CD4-positive, alpha-beta memory T cell (primary cell): ENCODE measurements at regions not wholly inside any gene's neighbourhood (a gene's known extent, or its start where the extent isn't known, plus 50 kb on each side); places are given as distances from the start of the nearest gene placed in this dataset.
"Not testable (repeated sequence)": the region's sequence is repeated elsewhere in the genome, so short reads cannot be mapped to it uniquely, and the experiment has no call there.

ENCODE experiments used
- CTCF ChIA-PET: fragments of 350-600 bp; sonication (Branson Sonifier 250); formaldehyde crosslinking; loops from one replicate; lab custom pipeline; 2021; ENCODE audit warnings: inconsistent platforms; ENCODE audit not compliant: partially characterized antibody; lab: Charles Lee
- POLR2A ChIA-PET: fragments of 350-600 bp; sonication (Branson Sonifier 250); formaldehyde crosslinking; loops from one replicate; lab custom pipeline; 2021; ENCODE audit not compliant: partially characterized antibody; lab: Charles Lee
- DNase-seq, 5 donors: peaks; one replicate each; pipeline versions ENCODE4 v3.0.0 to v3.0.0-alpha.2; 2020 to 2022; ENCODE audit warnings: mixed read lengths in 1 of 5
- H3K27ac ChIP-seq: one replicate; pipeline ENCODE4 v1.7.0; 2013; ENCODE audit warnings: low read depth, low read length
- H3K27me3 ChIP-seq: 2 replicates; pipeline ENCODE4 v1.7.0; 2013; ENCODE audit warnings: mild to moderate bottlenecking, low read length, moderate library complexity; ENCODE audit not compliant: insufficient read depth
- H3K36me3 ChIP-seq: 2 replicates; pipeline ENCODE4 v1.7.0; 2013; ENCODE audit warnings: mild to moderate bottlenecking, low read length, moderate library complexity; ENCODE audit not compliant: insufficient read depth
- H3K4me1 ChIP-seq: 2 replicates; pipeline ENCODE4 v1.7.0; 2013; ENCODE audit warnings: mild to moderate bottlenecking, low read length, moderate library complexity; ENCODE audit not compliant: insufficient read depth
- H3K4me3 ChIP-seq, 2 donors: one replicate each; pipeline ENCODE4 v1.7.0; 2013; ENCODE audit warnings: low read length in 2 of 2, mild to moderate bottlenecking in 1 of 2
- H3K9me3 ChIP-seq, 2 donors: one replicate each; pipeline ENCODE4 v1.7.0; 2013; ENCODE audit warnings: low read length in 2 of 2, control low read depth in 1 of 2; ENCODE audit not compliant: control insufficient read depth in 1 of 2
- H3K27ac Mint-ChIP-seq, 7 donors: one replicate each; pipeline ENCODE4 v1.8.0; 2020 to 2021; ENCODE audit warnings: mixed read lengths in 7 of 7, mild to moderate bottlenecking in 6 of 7, inconsistent platforms in 3 of 7, moderate library complexity in 3 of 7
- H3K27me3 Mint-ChIP-seq, 2 donors: one replicate each; pipeline ENCODE4 v1.8.0; 2020 to 2021; ENCODE audit warnings: mixed read lengths in 2 of 2
- H3K36me3 Mint-ChIP-seq, 2 donors: one replicate each; pipeline ENCODE4 v1.8.0; 2020 to 2021; ENCODE audit warnings: mixed read lengths in 2 of 2, inconsistent platforms in 1 of 2, mild to moderate bottlenecking in 1 of 2
- H3K4me1 Mint-ChIP-seq, 4 donors: one replicate each; pipeline ENCODE4 v1.8.0; 2020 to 2021; ENCODE audit warnings: mixed read lengths in 4 of 4, mild to moderate bottlenecking in 1 of 4
- H3K4me3 Mint-ChIP-seq, 8 donors: one replicate each; pipeline ENCODE4 v1.8.0; 2020 to 2021; ENCODE audit warnings: mixed read lengths in 8 of 8, mild to moderate bottlenecking in 7 of 8, moderate library complexity in 6 of 8, inconsistent platforms in 3 of 8
- H3K9me3 Mint-ChIP-seq, 8 donors: one replicate each; pipeline ENCODE4 v1.8.0; 2020 to 2021; ENCODE audit warnings: mixed read lengths in 8 of 8, mild to moderate bottlenecking in 5 of 8, inconsistent platforms in 3 of 8, moderate library complexity in 1 of 8
- intact Hi-C: fragments of 100-400 bp; cut with micrococcal nuclease; formaldehyde crosslinking; loops from one replicate; pipeline ENCODE4 v1.15.1; 2023

DNA sequence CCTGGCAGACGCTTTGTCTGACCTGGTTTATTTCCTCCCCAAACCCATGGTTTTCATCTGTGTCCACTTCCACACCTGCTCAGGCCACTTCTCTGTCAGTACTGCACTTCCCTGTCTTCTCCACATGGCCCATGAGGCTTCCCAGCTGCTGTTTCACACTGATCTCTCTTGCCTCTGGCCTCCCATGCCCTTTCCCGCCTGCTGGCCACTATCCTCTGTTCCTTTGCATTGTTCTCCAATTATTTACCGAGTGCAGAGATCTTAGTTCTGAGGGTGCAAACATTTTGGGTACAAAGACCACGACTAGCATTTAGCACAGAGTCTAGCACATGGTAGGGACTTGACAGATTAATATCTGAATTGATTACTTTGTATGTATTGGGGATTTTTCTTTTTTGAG is 174.8 kb upstream of the NPY2R start:
- no peak overlapping the region for H3K4me3 ChIP-seq
- Mint-ChIP-seq H3K27ac (no peak overlapping the region), H3K36me3 (no peaks in the 10 kb centered on the region), H3K4me3 (no peak overlapping the region), H3K4me1 (no peaks in the 10 kb centered on the region), H3K27me3 (peaks cover 0 to 1% of the 10 kb centered on the region in 2 donors), H3K9me3 (no peaks in the 10 kb centered on the region)
- CTCF ChIA-PET, result no interaction called here
- H3K27me3 ChIP-seq, result no peaks in the 10 kb centered on the region
- intact Hi-C loops, result no loop called here
- POLR2A ChIA-PET, result no interaction called here
- no peaks in the 10 kb centered on the region for H3K9me3 ChIP-seq
- H3K36me3 ChIP-seq, result no peaks in the 10 kb centered on the region
- no peaks in the 10 kb centered on the region for H3K4me1 ChIP-seq
- no peak overlapping the region for H3K27ac ChIP-seq
- no peak for DNase-seq

GRCh38 chr4:155037031-155037430 is 171.4 kb upstream of the NPY2R start:
- CTCF ChIA-PET, result no interaction called here
- H3K4me3 Mint-ChIP-seq, result no peak overlapping the region
- H3K36me3 ChIP-seq, result no peaks in the 10 kb centered on the region

GRCh38 chr4:155038459-155038858 is 170.0 kb upstream of the NPY2R start:
- H3K4me3 Mint-ChIP-seq, result no peak overlapping the region
- Histone ChIP-seq H3K4me1 (no peaks in the 10 kb centered on the region), H3K27ac (no peak overlapping the region), H3K9me3 (no peaks in the 10 kb centered on the region), H3K4me3 (no peak overlapping the region), H3K36me3 (no peaks in the 10 kb centered on the region), H3K27me3 (no peaks in the 10 kb centered on the region)
- intact Hi-C loops, result no loop called here
- no peaks in the 10 kb centered on the region for H3K27me3 Mint-ChIP-seq
- no peaks in the 10 kb centered on the region for H3K36me3 Mint-ChIP-seq
- H3K27ac Mint-ChIP-seq, result no peak overlapping the region
- H3K4me1 Mint-ChIP-seq, result no peaks in the 10 kb centered on the region
- POLR2A ChIA-PET, result interaction anchor here (0.5 kb wide), 1 partner anchor 61 kb away, joined by 4 read pairs; no protein-coding TSS in a partner anchor
- no peak for DNase-seq
- no peaks in the 10 kb centered on the region for H3K9me3 Mint-ChIP-seq
- CTCF ChIA-PET, result no interaction called here

More at GRCh38 chr4:155037031-155037430, 171.4 kb upstream of the NPY2R start:
- Histone ChIP-seq H3K27ac (no peak overlapping the region), H3K4me1 (no peaks in the 10 kb centered on the region), H3K9me3 (no peaks in the 10 kb centered on the region), H3K27me3 (no peaks in the 10 kb centered on the region), H3K4me3 (no peak overlapping the region)
- no peak overlapping the region for H3K27ac Mint-ChIP-seq
- no peak for DNase-seq
- H3K9me3 Mint-ChIP-seq, result no peaks in the 10 kb centered on the region
- no peaks in the 10 kb centered on the region for H3K4me1 Mint-ChIP-seq
- intact Hi-C loops, result no loop called here
- H3K36me3 Mint-ChIP-seq, result no peaks in the 10 kb centered on the region
- no peaks in the 10 kb centered on the region for H3K27me3 Mint-ChIP-seq
- POLR2A ChIA-PET, result no interaction called here

DNA sequence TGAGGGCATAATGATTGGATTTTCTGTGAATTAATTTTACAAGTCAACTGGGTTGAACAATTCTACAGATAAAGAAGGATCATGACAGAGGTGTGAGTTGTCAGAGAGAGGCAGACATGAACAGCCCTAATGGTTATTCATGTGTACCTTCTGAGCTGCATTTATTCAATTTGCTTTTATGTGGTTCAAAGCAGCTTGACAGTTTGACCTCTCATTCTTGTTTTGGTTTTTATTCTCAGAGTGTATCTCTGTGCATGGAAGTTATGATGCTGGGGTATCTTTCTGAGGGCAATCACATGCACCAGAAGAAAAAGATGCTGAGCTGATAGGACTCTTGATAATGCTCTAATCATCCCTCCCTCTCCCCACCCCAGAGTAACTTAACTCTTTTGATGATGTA is 169.3 kb upstream of the NPY2R start:
- Histone ChIP-seq H3K27me3 (no peaks in the 10 kb centered on the region), H3K27ac (no peak overlapping the region), H3K36me3 (no peaks in the 10 kb centered on the region), H3K4me3 (no peak overlapping the region), H3K9me3 (no peaks in the 10 kb centered on the region), H3K4me1 (no peaks in the 10 kb centered on the region)
- no peak overlapping the region for H3K27ac Mint-ChIP-seq
- no peak overlapping the region for H3K4me3 Mint-ChIP-seq
- ChIA-PET CTCF (no interaction called here), POLR2A (interaction anchor here (0.5 kb wide), 1 partner anchor 60 kb away, joined by 4 read pairs; no protein-coding TSS in a partner anchor)
- no peaks in the 10 kb centered on the region for H3K36me3 Mint-ChIP-seq
- intact Hi-C loops, result no loop called here
- H3K27me3 Mint-ChIP-seq, result no peaks in the 10 kb centered on the region
- no peaks in the 10 kb centered on the region for H3K9me3 Mint-ChIP-seq
- no peak for DNase-seq
- no peaks in the 10 kb centered on the region for H3K4me1 Mint-ChIP-seq

DNA sequence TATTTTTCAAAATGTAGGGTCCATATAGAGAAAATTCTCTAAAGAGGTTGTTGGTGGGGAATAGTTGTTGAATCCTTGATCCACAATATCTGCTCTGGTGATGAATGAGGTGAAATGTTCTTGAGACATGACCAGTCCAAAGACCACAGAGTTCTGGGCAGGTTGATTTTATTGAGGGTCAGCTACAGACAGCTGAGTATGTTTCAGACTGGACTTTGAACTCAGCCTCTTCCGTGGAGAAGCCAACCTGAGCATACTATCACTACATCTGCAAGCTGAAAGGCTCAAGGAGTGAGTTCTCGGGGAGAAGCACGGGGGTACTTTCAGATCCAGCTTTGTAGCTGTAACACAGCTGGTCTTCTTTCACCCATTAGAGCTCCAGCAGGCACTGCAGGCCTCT is 168.4 kb upstream of the NPY2R start:
- Histone ChIP-seq H3K27me3 (no peaks in the 10 kb centered on the region), H3K9me3 (no peaks in the 10 kb centered on the region), H3K4me1 (no peaks in the 10 kb centered on the region), H3K27ac (no peak overlapping the region), H3K36me3 (no peaks in the 10 kb centered on the region), H3K4me3 (no peak overlapping the region)
- DNase-seq, result no peak
- intact Hi-C loops, result no loop called here
- H3K4me1 Mint-ChIP-seq, result no peaks in the 10 kb centered on the region
- no peaks in the 10 kb centered on the region for H3K36me3 Mint-ChIP-seq
- no peaks in the 10 kb centered on the region for H3K9me3 Mint-ChIP-seq
- no peak overlapping the region for H3K27ac Mint-ChIP-seq
- ChIA-PET POLR2A (no interaction called here), CTCF (no interaction called here)
- H3K4me3 Mint-ChIP-seq, result no peak overlapping the region
- no peaks in the 10 kb centered on the region for H3K27me3 Mint-ChIP-seq

- intact Hi-C loops, result no loop called here
- Mint-ChIP-seq H3K4me3 (no peak overlapping the region), H3K27me3 (no peaks in the 10 kb centered on the region), H3K36me3 (no peaks in the 10 kb centered on the region), H3K27ac (no peak overlapping the region), H3K9me3 (peaks cover 0 to 3% (median 0%) of the 10 kb centered on the region in 8 donors), H3K4me1 (no peaks in the 10 kb centered on the region)
- Histone ChIP-seq H3K4me3 (no peak overlapping the region), H3K27ac (no peak overlapping the region), H3K4me1 (no peaks in the 10 kb centered on the region), H3K9me3 (no peaks in the 10 kb centered on the region), H3K27me3 (no peaks in the 10 kb centered on the region), H3K36me3 (no peaks in the 10 kb centered on the region)
- DNase-seq, result no peak
- POLR2A ChIA-PET, result no interaction called here
- CTCF ChIA-PET, result no interaction called here
Measured at GRCh38 chr4:155042014-155042413, 166.4 kb upstream of the NPY2R start.

- H3K27ac ChIP-seq, H3K36me3 ChIP-seq, POLR2A ChIA-PET, H3K9me3 ChIP-seq, intact Hi-C loops, H3K4me3 Mint-ChIP-seq, H3K27me3 ChIP-seq, DNase-seq, H3K4me1 ChIP-seq, H3K27ac Mint-ChIP-seq, H3K27me3 Mint-ChIP-seq, H3K4me1 Mint-ChIP-seq, H3K4me3 ChIP-seq, H3K36me3 Mint-ChIP-seq, H3K9me3 Mint-ChIP-seq, CTCF ChIA-PET: not testable (repeated sequence)
Measured at GRCh38 chr4:155044251-155044650, 164.2 kb upstream of the NPY2R start.

DNA sequence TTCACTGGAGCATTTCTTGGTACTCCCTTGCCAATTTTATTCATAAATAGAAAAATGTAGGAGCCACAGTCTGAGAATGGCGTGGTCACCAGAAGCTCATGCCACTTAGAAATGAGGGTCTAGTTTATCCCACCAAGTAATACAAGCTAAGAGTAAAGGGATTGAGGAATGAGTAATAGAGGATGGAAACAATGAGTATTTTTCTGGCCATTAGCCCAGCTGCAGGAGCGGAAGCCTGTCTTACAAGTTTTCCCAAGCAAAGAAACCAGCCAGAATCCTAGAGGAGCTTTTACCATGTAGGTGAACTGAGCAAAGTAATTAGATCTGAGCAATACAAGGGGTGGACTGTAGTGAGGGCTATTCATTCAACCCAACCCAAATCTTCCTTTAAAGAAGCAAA is 160.7 kb upstream of the NPY2R start:
- H3K27ac ChIP-seq, result no peak overlapping the region
- H3K36me3 ChIP-seq, result no peaks in the 10 kb centered on the region
- no peaks in the 10 kb centered on the region for H3K27me3 Mint-ChIP-seq
- intact Hi-C loops, result no loop called here
- no peaks in the 10 kb centered on the region for H3K27me3 ChIP-seq
- H3K4me1 ChIP-seq, result no peaks in the 10 kb centered on the region
- no peaks in the 10 kb centered on the region for H3K4me1 Mint-ChIP-seq
- H3K36me3 Mint-ChIP-seq, result no peaks in the 10 kb centered on the region
- no peak overlapping the region for H3K4me3 ChIP-seq
- DNase-seq, result no peak
- peaks cover 0 to 3% (median 0%) of the 10 kb centered on the region in 8 donors for H3K9me3 Mint-ChIP-seq
- no peak overlapping the region for H3K4me3 Mint-ChIP-seq
- ChIA-PET POLR2A (no interaction called here), CTCF (no interaction called here)
- H3K27ac Mint-ChIP-seq, result no peak overlapping the region
- H3K9me3 ChIP-seq, result no peaks in the 10 kb centered on the region
